Lung (tissue), 11 donors: ENCODE measurements at regions not wholly inside any gene's neighbourhood (a gene's known extent, or its start where the extent isn't known, plus 50 kb on each side); places are given as distances from the start of the nearest gene placed in this dataset.
A peak's percentile ranks its signal among the peaks of the same experiment; 100 is the strongest.

Source experiments
- ATAC-seq: fragments of 200-7000 bp; cut with Tn5 transposase; one replicate; pipeline ENCODE4 v1.9.1; 2020; ENCODE audit warnings: moderate number of reproducible peaks; ENCODE audit not compliant: insufficient read depth, low FRiP score
- DNase-seq, 3 donors: peaks; one replicate each; pipeline ENCODE4 v3.0.0-alpha.2; 2013 to 2017
- H3K27ac ChIP-seq, 2 donors: one replicate each; pipeline ENCODE4 v1.5.1; 2013; ENCODE audit warnings: mild to moderate bottlenecking in 2 of 2, moderate library complexity in 2 of 2, control low read depth in 1 of 2, inconsistent platforms in 1 of 2, low read depth in 1 of 2, low read length in 1 of 2
- H3K27me3 ChIP-seq, 3 donors: one replicate each; pipeline ENCODE4 v1.5.1; 2013; ENCODE audit warnings: low read length in 2 of 3; ENCODE audit not compliant: control insufficient read depth in 3 of 3, insufficient read depth in 3 of 3
- H3K36me3 ChIP-seq, 4 donors: one replicate each; pipeline ENCODE4 v1.5.1; 2013; ENCODE audit warnings: low read length in 4 of 4, mild to moderate bottlenecking in 1 of 4, moderate library complexity in 1 of 4; ENCODE audit not compliant: control insufficient read depth in 4 of 4, insufficient read depth in 4 of 4
- H3K4me1 ChIP-seq, 5 donors: one replicate each; pipeline ENCODE4 v1.5.1; 2013; ENCODE audit warnings: low read length in 5 of 5, mild to moderate bottlenecking in 2 of 5, moderate library complexity in 1 of 5; ENCODE audit not compliant: control insufficient read depth in 5 of 5, insufficient read depth in 5 of 5
- H3K4me3 ChIP-seq: one replicate; pipeline ENCODE4 v1.5.1; 2013; ENCODE audit warnings: mild to moderate bottlenecking, control low read depth, moderate library complexity
- H3K9ac ChIP-seq, 2 donors: one replicate each; pipeline ENCODE4 v1.5.1; 2013; ENCODE audit warnings: low read length in 2 of 2, control low read depth in 1 of 2; ENCODE audit not compliant: insufficient read depth in 1 of 2
- H3K9me3 ChIP-seq, 4 donors: one replicate each; pipeline ENCODE4 v1.5.1; 2013; ENCODE audit warnings: low read length in 3 of 4, mild to moderate bottlenecking in 1 of 4, moderate library complexity in 1 of 4; ENCODE audit not compliant: control insufficient read depth in 4 of 4, insufficient read depth in 3 of 4
- WGBS, 2 donors: extraction: QIAGEN DNeasy Blood & Tissue Kit; methylation state at CpG; one replicate each; pipeline ENCODE4 v1.1.7; 2013; 5-methylcytosine and 5-hydroxymethylcytosine counted together
- TF ChIP-seq, protein P1 (sequence below): IDR thresholded peaks from 2 replicates; pipeline ENCODE4 v1.5.1; 2012; ENCODE audit warnings: mild to moderate bottlenecking; ENCODE audit errors: control extremely low read depth, extremely low read depth
- donor health status: control.
- donor health status: control.
- donor health status: Bipolar disorder and iron deficiency.
- donor health status: healthy.
- donor health status: DM: yes; HTN: yes; CAD: no.

DNA sequence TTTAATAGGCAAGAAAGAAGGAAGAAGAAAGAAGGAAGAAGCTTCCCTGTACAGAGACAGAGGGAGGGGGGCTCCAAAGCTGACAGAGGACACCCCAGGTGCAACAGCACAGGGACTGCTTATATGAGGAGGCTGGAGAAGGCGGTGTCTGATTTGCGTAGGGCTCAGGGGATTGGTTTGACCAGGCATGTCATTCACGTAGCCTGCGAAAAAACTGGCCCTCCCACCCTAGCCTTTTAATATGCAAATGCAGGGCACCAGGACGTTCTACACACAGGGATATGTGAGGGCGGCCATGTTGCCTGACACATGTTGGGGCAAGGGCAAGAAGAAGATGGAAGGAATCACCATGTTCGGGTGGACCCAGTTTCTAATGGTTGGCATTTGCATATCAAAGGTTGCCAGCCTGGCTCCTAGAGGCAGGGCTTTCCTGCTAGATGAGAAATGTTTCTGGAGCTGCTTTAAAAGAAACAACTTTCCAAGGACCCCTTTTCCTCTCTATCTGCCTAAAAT is 305.4 kb upstream of the CDYL start:
- DNase-seq (no peak), ATAC-seq (no peak)
- Histone ChIP-seq H3K9me3 (peaks cover 0 to 17% (median 0%) of the 10 kb centered on the region in 4 donors), H3K4me1 (peaks cover 0 to 3% (median 0%) of the 10 kb centered on the region in 5 donors), H3K27ac (no peak overlapping the region), H3K36me3 (no peaks in the 10 kb centered on the region), H3K27me3 (no peaks in the 10 kb centered on the region), H3K4me3 (no peak overlapping the region), H3K9ac (no peak overlapping the region)
- TF ChIP-seq, protein P1, sequence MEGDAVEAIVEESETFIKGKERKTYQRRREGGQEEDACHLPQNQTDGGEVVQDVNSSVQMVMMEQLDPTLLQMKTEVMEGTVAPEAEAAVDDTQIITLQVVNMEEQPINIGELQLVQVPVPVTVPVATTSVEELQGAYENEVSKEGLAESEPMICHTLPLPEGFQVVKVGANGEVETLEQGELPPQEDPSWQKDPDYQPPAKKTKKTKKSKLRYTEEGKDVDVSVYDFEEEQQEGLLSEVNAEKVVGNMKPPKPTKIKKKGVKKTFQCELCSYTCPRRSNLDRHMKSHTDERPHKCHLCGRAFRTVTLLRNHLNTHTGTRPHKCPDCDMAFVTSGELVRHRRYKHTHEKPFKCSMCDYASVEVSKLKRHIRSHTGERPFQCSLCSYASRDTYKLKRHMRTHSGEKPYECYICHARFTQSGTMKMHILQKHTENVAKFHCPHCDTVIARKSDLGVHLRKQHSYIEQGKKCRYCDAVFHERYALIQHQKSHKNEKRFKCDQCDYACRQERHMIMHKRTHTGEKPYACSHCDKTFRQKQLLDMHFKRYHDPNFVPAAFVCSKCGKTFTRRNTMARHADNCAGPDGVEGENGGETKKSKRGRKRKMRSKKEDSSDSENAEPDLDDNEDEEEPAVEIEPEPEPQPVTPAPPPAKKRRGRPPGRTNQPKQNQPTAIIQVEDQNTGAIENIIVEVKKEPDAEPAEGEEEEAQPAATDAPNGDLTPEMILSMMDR = no peak
- 89 to 91% methylated on average over 7 of the region's 7 CpGs for WGBS, 2 donors

DNA sequence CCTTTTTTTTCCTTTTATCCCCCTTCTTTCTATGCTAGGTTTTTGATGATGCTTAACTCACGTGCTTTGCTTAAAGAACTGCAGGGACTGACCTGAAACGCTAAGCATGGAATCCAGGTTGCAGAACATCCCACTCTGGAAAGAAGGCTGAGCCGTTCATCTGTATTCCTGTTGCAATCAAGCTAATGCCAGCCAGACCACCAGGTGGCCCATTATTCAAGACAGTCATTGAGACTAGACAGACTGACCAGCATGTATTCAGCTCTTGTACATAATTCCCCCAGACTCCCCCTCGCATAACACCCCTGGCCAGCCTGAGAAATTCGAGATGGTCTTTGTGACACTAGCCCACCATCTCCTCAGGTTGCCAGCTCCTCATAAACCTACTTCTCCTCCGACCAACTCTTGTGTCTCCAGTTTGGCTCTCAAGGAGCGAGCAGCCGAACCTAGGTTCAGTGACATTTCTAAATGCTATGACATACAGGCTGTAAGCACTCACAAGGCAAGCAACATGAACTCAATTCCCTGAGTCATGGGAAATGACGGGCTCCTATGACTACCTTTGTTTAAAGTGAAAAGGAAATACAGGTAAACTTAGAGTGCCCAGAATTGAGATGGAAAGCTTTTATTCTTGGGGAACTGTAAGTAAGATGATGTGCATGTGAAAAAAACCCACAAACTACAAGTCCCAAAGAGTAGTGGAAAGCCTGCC is 309.3 kb upstream of the CDYL start:
- Histone ChIP-seq H3K9ac (no peak overlapping the region), H3K36me3 (no peaks in the 10 kb centered on the region), H3K27ac (no peak overlapping the region), H3K4me3 (no peak overlapping the region), H3K4me1 (peaks cover 0 to 3% (median 0%) of the 10 kb centered on the region in 5 donors), H3K27me3 (no peaks in the 10 kb centered on the region), H3K9me3 (peaks cover 0 to 8% (median 0%) of the 10 kb centered on the region in 4 donors)
- ATAC-seq (no peak), DNase-seq (no peak)
- WGBS, 2 donors = 79 to 82% methylated on average over 9 of the region's 9 CpGs
- TF ChIP-seq, protein P1 = no peak

DNA sequence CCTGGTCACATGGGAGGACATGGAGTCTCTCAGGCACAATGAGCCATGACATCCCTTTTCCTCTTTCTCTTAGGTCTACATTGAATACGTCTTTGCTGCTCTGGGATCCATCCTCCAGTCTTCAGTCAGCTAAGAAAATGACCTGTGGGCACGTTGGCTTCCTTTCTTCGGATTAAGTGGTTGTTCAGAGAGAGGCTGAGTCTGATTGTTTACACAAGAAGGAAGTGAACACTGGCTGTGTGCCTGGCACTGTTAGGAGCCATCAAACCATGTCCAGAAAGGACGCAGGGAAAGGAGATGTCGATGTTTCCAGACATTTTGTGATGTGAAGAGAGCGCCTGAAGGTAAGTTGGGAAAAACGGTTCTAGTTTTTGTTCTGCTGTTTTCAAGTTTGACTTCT is 309.9 kb upstream of the CDYL start:
- H3K27me3 ChIP-seq = no peaks in the 10 kb centered on the region
- TF ChIP-seq, protein P1 = no peak
- peaks cover 0 to 5% (median 0%) of the 10 kb centered on the region in 4 donors for H3K9me3 ChIP-seq
- WGBS, 2 donors = 19 to 35% methylated on average over 7 of the region's 7 CpGs
- ATAC-seq = peak; percentile 47
- H3K4me3 ChIP-seq = no peak overlapping the region
- peak in 2 of 3 donors; percentile 24 to 73 for DNase-seq
- H3K4me1 ChIP-seq = peaks cover 0 to 3% (median 0%) of the 10 kb centered on the region in 5 donors
- H3K9ac ChIP-seq = no peak overlapping the region
- H3K27ac ChIP-seq = no peak overlapping the region
- no peaks in the 10 kb centered on the region for H3K36me3 ChIP-seq

DNA sequence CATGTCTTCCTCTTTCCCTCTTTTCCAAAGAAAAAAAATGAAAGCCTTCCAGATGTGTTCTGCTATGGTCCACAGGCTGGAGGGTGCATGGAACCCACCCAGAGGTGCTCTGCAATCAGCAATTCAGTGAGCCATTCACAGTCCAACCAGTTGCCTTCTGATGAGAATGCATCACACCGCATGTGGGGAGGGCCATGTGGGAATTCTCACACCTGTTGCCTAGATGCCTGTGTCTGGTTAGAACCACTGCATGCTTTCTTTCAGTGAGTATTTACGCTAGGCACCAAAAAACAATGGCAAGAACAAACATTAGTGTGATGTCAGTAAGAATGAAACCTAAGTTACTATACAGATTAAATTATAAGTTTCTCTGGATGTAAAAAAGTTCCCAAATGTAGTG is 311.6 kb upstream of the CDYL start:
- Histone ChIP-seq H3K27me3 (no peaks in the 10 kb centered on the region), H3K4me1 (peaks cover 0 to 14% (median 0%) of the 10 kb centered on the region in 5 donors), H3K27ac (no peak overlapping the region), H3K4me3 (no peak overlapping the region), H3K9ac (no peak overlapping the region), H3K36me3 (no peaks in the 10 kb centered on the region), H3K9me3 (no peaks in the 10 kb centered on the region)
- TF ChIP-seq, protein P1 = no peak
- 92 to 95% methylated on average over 2 of the region's 2 CpGs for WGBS, 2 donors
- DNase-seq = no peak
- no peak for ATAC-seq
